KMS-11 (cell line): ENCODE measurements at regions not wholly inside any gene's neighbourhood (a gene's known extent, or its start where the extent isn't known, plus 50 kb on each side); places are given as distances from the start of the nearest gene placed in this dataset.

ENCODE experiments used
- H2AFZ ChIP-seq: fragments of 200-600 bp; sonication (generic); 2 replicates; pipeline ENCODE4 v1.6.1; 2016; ENCODE audit warnings: antibody characterized with exemption, mixed run types, low read depth
- H3K27ac ChIP-seq: fragments of 200-600 bp; sonication (generic); 2 replicates; pipeline ENCODE4 v1.6.1; 2016; ENCODE audit warnings: mild to moderate bottlenecking, mixed run types
- H3K27me3 ChIP-seq: fragments of 200-600 bp; sonication (generic); 2 replicates; pipeline ENCODE4 v1.6.1; 2017; ENCODE audit warnings: mild to moderate bottlenecking, low read depth, mixed run types, moderate library complexity; ENCODE audit not compliant: insufficient read depth
- H3K36me3 ChIP-seq: fragments of 200-600 bp; sonication (generic); 2 replicates; pipeline ENCODE4 v1.6.1; 2017; ENCODE audit warnings: mild to moderate bottlenecking, mixed run types; ENCODE audit not compliant: insufficient read depth
- H3K4me1 ChIP-seq: fragments of 200-600 bp; sonication (generic); 2 replicates; pipeline ENCODE4 v1.6.1; 2016; ENCODE audit warnings: mild to moderate bottlenecking, low read depth, mixed run types; ENCODE audit not compliant: poor library complexity, severe bottlenecking
- H3K4me2 ChIP-seq: fragments of 200-600 bp; sonication (generic); 2 replicates; pipeline ENCODE4 v1.7.0; 2016; ENCODE audit warnings: mild to moderate bottlenecking, mixed run types
- H3K4me3 ChIP-seq: fragments of 200-600 bp; sonication (generic); IDR thresholded peaks from 2 replicates; pipeline ENCODE4 v1.6.1; 2017; ENCODE audit warnings: low read depth, low read length, mixed read lengths; ENCODE audit not compliant: insufficient read depth
- H3K79me2 ChIP-seq: fragments of 200-600 bp; sonication (generic); 2 replicates; pipeline ENCODE4 v1.6.1; 2016; ENCODE audit warnings: low read depth, mixed run types; ENCODE audit not compliant: insufficient read depth
- H3K9ac ChIP-seq: fragments of 200-600 bp; sonication (generic); 2 replicates; pipeline ENCODE4 v1.6.1; 2016; ENCODE audit warnings: mild to moderate bottlenecking, mixed run types
- H4K20me1 ChIP-seq: fragments of 200-600 bp; sonication (generic); 2 replicates; pipeline ENCODE4 v1.6.1; 2016; ENCODE audit warnings: mild to moderate bottlenecking, mixed run types; ENCODE audit not compliant: insufficient read depth
- TF ChIP-seq, protein P1 (sequence below): fragments of 200-600 bp; sonication (generic); conservative IDR thresholded peaks from 2 replicates; pipeline ENCODE4 v1.6.1; 2017; ENCODE audit warnings: low read depth, mild to moderate bottlenecking, antibody characterized with exemption, low read length, moderate library complexity, mixed read lengths

DNA sequence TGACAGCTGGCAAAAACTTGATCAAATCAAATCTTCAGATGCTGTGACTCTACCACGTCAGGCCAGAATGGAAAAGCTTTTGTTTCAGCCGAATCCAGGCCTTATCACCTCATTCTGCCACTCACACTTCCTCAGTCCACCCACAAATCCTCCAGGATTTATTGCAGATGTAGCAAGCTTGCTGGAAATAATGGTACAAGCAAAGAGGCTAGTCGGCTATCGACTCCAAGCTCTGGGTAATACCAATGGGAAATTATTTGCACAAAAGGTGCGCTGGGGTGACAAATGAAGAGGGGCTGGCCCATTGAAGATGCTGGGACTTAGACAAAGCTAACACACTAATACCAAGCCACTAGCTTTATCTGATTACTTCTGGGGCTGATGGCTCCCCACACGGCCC is 250.5 kb downstream of the ASCL1 start:
- no peak overlapping the region for H3K4me3 ChIP-seq

DNA sequence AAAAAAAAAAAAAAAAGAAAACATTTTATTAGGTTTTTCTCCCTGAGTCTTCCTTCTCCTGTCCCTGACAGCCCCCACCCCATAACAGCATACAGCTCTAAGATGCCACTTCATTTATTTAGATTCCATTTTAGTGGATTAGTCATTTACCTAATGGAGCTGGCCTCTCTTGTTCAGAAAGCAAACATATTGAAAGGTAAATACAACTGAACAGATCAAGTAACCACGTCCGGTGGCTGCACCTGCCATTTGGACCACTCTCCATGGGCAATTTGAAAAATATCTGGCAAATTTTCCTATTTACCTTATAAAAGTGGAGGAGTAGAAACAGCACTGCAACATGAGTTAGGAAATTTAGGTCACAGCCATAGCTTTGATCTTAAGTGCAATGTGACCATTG is 254.6 kb downstream of the C12orf42 start:
- Histone ChIP-seq H3K36me3 (no peaks in the 10 kb centered on the region), H3K9ac (no peak overlapping the region), H2AFZ (no peak overlapping the region), H4K20me1 (no peaks in the 10 kb centered on the region), H3K4me1 (no peaks in the 10 kb centered on the region), H3K27ac (no peak overlapping the region), H3K27me3 (no peaks in the 10 kb centered on the region), H3K4me2 (no peak overlapping the region), H3K79me2 (no peaks in the 10 kb centered on the region), H3K4me3 (no peak overlapping the region)
- TF ChIP-seq, protein P1, sequence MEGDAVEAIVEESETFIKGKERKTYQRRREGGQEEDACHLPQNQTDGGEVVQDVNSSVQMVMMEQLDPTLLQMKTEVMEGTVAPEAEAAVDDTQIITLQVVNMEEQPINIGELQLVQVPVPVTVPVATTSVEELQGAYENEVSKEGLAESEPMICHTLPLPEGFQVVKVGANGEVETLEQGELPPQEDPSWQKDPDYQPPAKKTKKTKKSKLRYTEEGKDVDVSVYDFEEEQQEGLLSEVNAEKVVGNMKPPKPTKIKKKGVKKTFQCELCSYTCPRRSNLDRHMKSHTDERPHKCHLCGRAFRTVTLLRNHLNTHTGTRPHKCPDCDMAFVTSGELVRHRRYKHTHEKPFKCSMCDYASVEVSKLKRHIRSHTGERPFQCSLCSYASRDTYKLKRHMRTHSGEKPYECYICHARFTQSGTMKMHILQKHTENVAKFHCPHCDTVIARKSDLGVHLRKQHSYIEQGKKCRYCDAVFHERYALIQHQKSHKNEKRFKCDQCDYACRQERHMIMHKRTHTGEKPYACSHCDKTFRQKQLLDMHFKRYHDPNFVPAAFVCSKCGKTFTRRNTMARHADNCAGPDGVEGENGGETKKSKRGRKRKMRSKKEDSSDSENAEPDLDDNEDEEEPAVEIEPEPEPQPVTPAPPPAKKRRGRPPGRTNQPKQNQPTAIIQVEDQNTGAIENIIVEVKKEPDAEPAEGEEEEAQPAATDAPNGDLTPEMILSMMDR = no peak

More for the DNA sequence above, 250.5 kb downstream of the ASCL1 start:
- Histone ChIP-seq H3K4me1 (no peaks in the 10 kb centered on the region), H3K79me2 (no peaks in the 10 kb centered on the region), H2AFZ (no peak overlapping the region), H3K36me3 (no peaks in the 10 kb centered on the region), H4K20me1 (no peaks in the 10 kb centered on the region), H3K27ac (no peak overlapping the region), H3K4me2 (no peak overlapping the region), H3K9ac (no peak overlapping the region), H3K27me3 (no peaks in the 10 kb centered on the region)
- TF ChIP-seq, protein P1 = no peak

DNA sequence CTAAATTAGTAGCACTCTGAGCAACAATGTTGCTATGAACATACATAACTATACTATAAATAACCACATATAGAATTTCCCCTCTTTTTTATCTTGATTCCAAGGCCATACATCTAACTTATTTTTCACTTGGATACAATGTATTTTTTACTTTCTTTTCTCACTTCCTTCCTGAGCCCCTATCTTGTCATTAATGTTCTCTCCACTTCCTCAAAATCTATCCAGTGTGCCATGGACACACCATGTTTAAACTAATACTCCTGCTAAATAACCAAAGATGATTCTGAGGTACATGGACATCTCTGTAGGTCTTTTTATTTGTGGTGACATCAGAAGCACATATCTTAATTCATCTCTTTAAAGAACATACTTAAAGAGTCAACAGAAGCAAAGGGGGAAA is 251.2 kb downstream of the C12orf42 start:
- no peak overlapping the region for H3K9ac ChIP-seq
- no peaks in the 10 kb centered on the region for H4K20me1 ChIP-seq
- H3K4me1 ChIP-seq = no peaks in the 10 kb centered on the region
- H3K36me3 ChIP-seq = no peaks in the 10 kb centered on the region
- TF ChIP-seq, protein P1 = no peak
- H3K27me3 ChIP-seq = no peaks in the 10 kb centered on the region
- H3K27ac ChIP-seq = no peak overlapping the region
- H3K4me3 ChIP-seq = no peak overlapping the region
- H2AFZ ChIP-seq = no peak overlapping the region
- H3K79me2 ChIP-seq = no peaks in the 10 kb centered on the region
- no peak overlapping the region for H3K4me2 ChIP-seq

DNA sequence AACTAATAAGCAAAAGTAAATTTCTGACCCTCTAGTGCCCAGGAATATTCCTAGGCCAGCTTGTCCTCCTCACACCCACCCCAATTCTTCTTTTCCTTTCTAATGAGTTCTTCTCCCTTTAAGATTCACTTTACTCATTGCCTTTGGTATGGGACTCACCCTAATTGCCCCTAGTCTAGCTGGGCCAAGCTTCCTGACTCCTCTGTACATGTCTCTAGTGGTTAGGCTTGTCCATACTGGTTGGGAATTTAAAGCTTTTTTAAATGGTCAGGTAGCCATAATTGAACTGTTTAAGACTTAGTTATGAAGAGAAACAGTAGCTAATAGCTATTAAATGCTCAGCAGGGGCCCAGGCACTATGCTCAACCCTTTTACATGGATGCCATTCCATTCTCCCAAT is 248.2 kb downstream of the C12orf42 start:
- Histone ChIP-seq H3K36me3 (no peaks in the 10 kb centered on the region), H3K4me1 (no peaks in the 10 kb centered on the region), H3K4me3 (no peak overlapping the region), H4K20me1 (no peaks in the 10 kb centered on the region), H3K27me3 (no peaks in the 10 kb centered on the region), H3K27ac (no peak overlapping the region), H3K4me2 (no peak overlapping the region), H3K79me2 (no peaks in the 10 kb centered on the region), H2AFZ (no peak overlapping the region), H3K9ac (no peak overlapping the region)
- TF ChIP-seq, protein P1 = no peak
